H1 (cell line): ENCODE measurements at regions not wholly inside any gene's neighbourhood (a gene's known extent, or its start where the extent isn't known, plus 50 kb on each side); places are given as distances from the start of the nearest gene placed in this dataset.

ENCODE experiments used
- CTCF ChIA-PET: fragments of 300-600 bp; sonication (Branson Sonifier 250); formaldehyde crosslinking; loops from one replicate; lab custom pipeline; 2021; ENCODE audit not compliant: partially characterized antibody; lab: Charles Lee
- POLR2A ChIA-PET: fragments of 300-600 bp; sonication (Branson Sonifier 250); formaldehyde crosslinking; loops from one replicate; lab custom pipeline; 2021; ENCODE audit warnings: inconsistent platforms; ENCODE audit not compliant: partially characterized antibody; lab: Charles Lee
- DNase-seq, 2 experiments: peaks; one replicate each; pipeline versions ENCODE4 v3.0.0 to v3.0.0-alpha.2; 2010 to 2022; ENCODE audit warnings: low spot score in 2 of 2, low read depth in 1 of 2, mixed read lengths in 1 of 2
- FAIRE-seq: peaks from 2 replicates; lab custom pipeline; 2011; peaks lifted over from hg19 to GRCh38; lab: Jason Lieb, UNC
- H2AFZ ChIP-seq: 2 replicates; pipeline ENCODE4 v1.8.1; 2012; ENCODE audit warnings: low read length, inconsistent platforms
- H2AK5ac ChIP-seq: 2 replicates; pipeline ENCODE4 v1.6.1; 2013; ENCODE audit warnings: low read depth, low read length
- H2BK120ac ChIP-seq: replicated peaks from 2 replicates; pipeline ENCODE3; 2013; ENCODE audit warnings: low read depth, low read length, inconsistent platforms
- H2BK12ac ChIP-seq: 2 replicates; pipeline ENCODE4 v1.6.1; 2013; ENCODE audit warnings: low read depth, low read length
- H2BK15ac ChIP-seq: 2 replicates; pipeline ENCODE4 v1.6.1; 2013; ENCODE audit warnings: low read length
- H2BK20ac ChIP-seq: 2 replicates; pipeline ENCODE4 v1.6.1; 2013; ENCODE audit warnings: low read length
- H2BK5ac ChIP-seq: 2 replicates; pipeline ENCODE4 v1.6.1; 2013; ENCODE audit warnings: low read depth, low read length
- H3K14ac ChIP-seq: 2 replicates; pipeline ENCODE4 v1.6.1; 2013; ENCODE audit warnings: inconsistent platforms; ENCODE audit not compliant: insufficient read length
- H3K18ac ChIP-seq: 2 replicates; pipeline ENCODE4 v1.6.1; 2013; ENCODE audit warnings: low read length; ENCODE audit errors: extremely low read depth
- H3K23ac ChIP-seq: 2 replicates; pipeline ENCODE4 v1.6.1; 2013; ENCODE audit warnings: inconsistent platforms; ENCODE audit not compliant: insufficient read length
- H3K23me2 ChIP-seq: 2 replicates; pipeline ENCODE4 v1.6.1; 2013; ENCODE audit warnings: low read depth, low read length
- H3K27ac ChIP-seq: 2 replicates; pipeline ENCODE4 v1.6.1; 2011; ENCODE audit warnings: low read depth, low read length, inconsistent platforms
- H3K27me3 ChIP-seq, 4 experiments: replicated peaks in 1 of 4; 1 replicate in 1 of 4; 2 replicates in 3 of 4; pipeline versions ENCODE4 v1.6.1 to v1.8.1; 2011 to 2013; ENCODE audit warnings: low read length in 3 of 4, mild to moderate bottlenecking in 3 of 4, inconsistent platforms in 2 of 4, mixed read lengths in 2 of 4, moderate library complexity in 1 of 4; ENCODE audit not compliant: control insufficient read depth in 3 of 4, insufficient read depth in 3 of 4; ENCODE audit errors: extremely low read depth in 1 of 4
- H3K36me3 ChIP-seq, 4 experiments: 2 replicates each; pipeline versions ENCODE4 v1.6.1 to v1.8.1; 2011 to 2013; ENCODE audit warnings: mild to moderate bottlenecking in 4 of 4, low read length in 3 of 4, moderate library complexity in 2 of 4, control low read depth in 1 of 4, inconsistent platforms in 1 of 4; ENCODE audit not compliant: insufficient read depth in 4 of 4, control insufficient read depth in 2 of 4
- H3K4ac ChIP-seq: replicated peaks from 2 replicates; pipeline ENCODE3; 2013; ENCODE audit warnings: low read length, low read depth, mixed read lengths, inconsistent platforms; ENCODE audit not compliant: insufficient read length
- H3K4me1 ChIP-seq, 4 experiments: replicated peaks in 1 of 4; 1 replicate in 1 of 4; 2 replicates in 3 of 4; pipeline versions ENCODE4 v1.6.1 to v1.8.1; 2011 to 2013; ENCODE audit warnings: low read length in 3 of 4, inconsistent platforms in 2 of 4, mixed read lengths in 1 of 4; ENCODE audit not compliant: insufficient read depth in 4 of 4, control insufficient read depth in 3 of 4
- H3K4me2 ChIP-seq, 2 experiments: 2 replicates each; pipeline versions ENCODE4 v1.6.1 to v1.8.1; 2011 to 2013; ENCODE audit warnings: low read depth in 2 of 2, low read length in 2 of 2, control low read depth in 1 of 2, inconsistent platforms in 1 of 2, mild to moderate bottlenecking in 1 of 2; ENCODE audit not compliant: insufficient read depth in 1 of 2
- H3K4me3 ChIP-seq, 4 experiments: fragments of 200-600, 300-600 bp in 1 of 4; sonication (generic), shearing (Covaris generic), sonication (Bioruptor Twin) in 1 of 4; 2 replicates each; pipeline versions ENCODE4 v1.5.1 to v1.8.1; 2011 to 2016; ENCODE audit warnings: low read length in 4 of 4, low read depth in 3 of 4, control low read depth in 2 of 4, inconsistent platforms in 2 of 4, mild to moderate bottlenecking in 2 of 4, mixed read lengths in 1 of 4, moderate library complexity in 1 of 4; ENCODE audit not compliant: insufficient read depth in 2 of 4; ENCODE audit errors: extremely low read depth in 1 of 4
- H3K56ac ChIP-seq: replicated peaks from 2 replicates; pipeline ENCODE3; 2013; ENCODE audit warnings: low read depth, mild to moderate bottlenecking, mixed read lengths, low read length, inconsistent platforms; ENCODE audit not compliant: insufficient read length
- H3K79me1 ChIP-seq: 2 replicates; pipeline ENCODE4 v1.6.1; 2013; ENCODE audit warnings: low read depth, low read length, control low read depth
- H3K79me2 ChIP-seq, 2 experiments: 2 replicates each; pipeline versions ENCODE4 v1.6.1 to v1.8.1; 2012 to 2013; ENCODE audit warnings: low read length in 2 of 2, mild to moderate bottlenecking in 2 of 2, inconsistent platforms in 1 of 2; ENCODE audit not compliant: insufficient read depth in 2 of 2, control insufficient read depth in 1 of 2
- H3K9ac ChIP-seq, 4 experiments: replicated peaks in 1 of 4; 1 replicate in 1 of 4; 2 replicates in 3 of 4; pipeline versions ENCODE4 v1.6.1 to v1.8.1; 2011 to 2013; ENCODE audit warnings: low read depth in 3 of 4, low read length in 3 of 4, control low read depth in 2 of 4, mild to moderate bottlenecking in 2 of 4, moderate library complexity in 2 of 4, inconsistent platforms in 1 of 4; ENCODE audit errors: extremely low read depth in 1 of 4
- H3K9me3 ChIP-seq, 2 experiments: 2 replicates each; pipeline versions ENCODE4 v1.6.1 to v1.8.1; 2012 to 2013; ENCODE audit warnings: mild to moderate bottlenecking in 2 of 2, moderate library complexity in 2 of 2, control low read depth in 1 of 2, inconsistent platforms in 1 of 2, low read depth in 1 of 2, low read length in 1 of 2, mixed read lengths in 1 of 2; ENCODE audit not compliant: insufficient read depth in 2 of 2
- H4K20me1 ChIP-seq, 2 experiments: replicated peaks in 1 of 2; 2 replicates each; pipeline versions ENCODE3 to v1.8.1; 2011 to 2013; ENCODE audit warnings: inconsistent platforms in 2 of 2, low read length in 2 of 2, mild to moderate bottlenecking in 1 of 2; ENCODE audit not compliant: insufficient read depth in 2 of 2, control insufficient read depth in 1 of 2
- H4K5ac ChIP-seq: 2 replicates; pipeline ENCODE4 v1.6.1; 2013; ENCODE audit warnings: low read length, low read depth, mixed read lengths, inconsistent platforms; ENCODE audit not compliant: insufficient read length
- H4K8ac ChIP-seq: 2 replicates; pipeline ENCODE4 v1.8.0; 2013; ENCODE audit warnings: mild to moderate bottlenecking, moderate library complexity, low read length, inconsistent platforms; ENCODE audit not compliant: insufficient read depth; ENCODE audit errors: extremely low read depth
- H4K91ac ChIP-seq: replicated peaks from 2 replicates; pipeline ENCODE3; 2013; ENCODE audit warnings: low read length, mixed read lengths, inconsistent platforms; ENCODE audit not compliant: insufficient read length
- ATF3 ChIP-seq: IDR thresholded peaks from 2 replicates; pipeline ENCODE4 v1.6.1; 2011; ENCODE audit warnings: low read depth, mild to moderate bottlenecking, low read length; ENCODE audit not compliant: insufficient read depth
- CBX8 ChIP-seq: fragments of 300-800, 300-1000 bp; sonication (generic); IDR thresholded peaks from 2 replicates; pipeline ENCODE4 v1.7.1; 2016; ENCODE audit warnings: low read depth, low read length, borderline replicate concordance
- CHD2 ChIP-seq: IDR thresholded peaks from 2 replicates; pipeline ENCODE4 v1.6.1; 2012; ENCODE audit warnings: low read length, improper control_type of control experiment
- RNF2 ChIP-seq: fragments of 200-900, 300-1000 bp; sonication (generic); IDR thresholded peaks from 2 replicates; pipeline ENCODE4 v1.7.1; 2016; ENCODE audit warnings: borderline replicate concordance, low read depth, mild to moderate bottlenecking, antibody characterized with exemption, low read length; ENCODE audit not compliant: poor library complexity, severe bottlenecking; ENCODE audit errors: missing control alignments
- SAP30 ChIP-seq: fragments of 300-600 bp; sonication (generic); IDR thresholded peaks from 2 replicates; pipeline ENCODE4 v1.7.1; 2012; ENCODE audit warnings: low read length, moderate library complexity, mild to moderate bottlenecking, inconsistent platforms; ENCODE audit not compliant: insufficient read depth, insufficient replicate concordance
- SIN3A ChIP-seq, 2 experiments: IDR thresholded peaks in 1 of 2; conservative IDR thresholded peaks in 1 of 2; 2 replicates each; pipeline ENCODE4 v1.6.1; 2011 to 2012; ENCODE audit warnings: low read length in 2 of 2, improper control_type of control experiment in 1 of 2, low read depth in 1 of 2, mild to moderate bottlenecking in 1 of 2
- SIX5 ChIP-seq: IDR thresholded peaks from 2 replicates; pipeline ENCODE4 v1.6.1; 2011; ENCODE audit warnings: mild to moderate bottlenecking, low read depth, low read length
- SRF ChIP-seq: IDR thresholded peaks from 2 replicates; pipeline ENCODE4 v1.6.1; 2011; ENCODE audit warnings: mild to moderate bottlenecking, low read depth, low read length, moderate library complexity
- TEAD4 ChIP-seq: IDR thresholded peaks from 2 replicates; pipeline ENCODE4 v1.6.1; 2012; ENCODE audit warnings: low read depth, low read length, inconsistent platforms, mixed read lengths
- USF2 ChIP-seq: IDR thresholded peaks from 2 replicates; pipeline ENCODE4 v1.6.1; 2011; ENCODE audit warnings: low read length, improper control_type of control experiment
- WGBS, 2 experiments: shearing (Covaris generic) in 1 of 2; methylation state at CpG; one replicate each; pipeline versions ENCODE4 v1.1.6 to v1.1.7; 2013 to 2015; ENCODE audit warnings: low lambda C conversion rate in 2 of 2, mixed read lengths in 2 of 2, inconsistent platforms in 1 of 2, low coverage in 1 of 2, missing lambda C conversion rate in 1 of 2; ENCODE audit not compliant: insufficient replicate concordance in 2 of 2, insufficient coverage in 1 of 2, insufficient read length in 1 of 2; ENCODE audit errors: extremely low coverage in 1 of 2, missing lambda C conversion rate in 1 of 2; 5-methylcytosine and 5-hydroxymethylcytosine counted together

GRCh38 chr1:29447368-29447767 is 211.0 kb downstream of the PTPRU start:
- Histone ChIP-seq H3K14ac (no peak overlapping the region), H3K79me2 (no peaks in the 10 kb centered on the region), H3K9ac (no peak overlapping the region), H3K27me3 (no peaks in the 10 kb centered on the region), H3K23ac (no peak overlapping the region), H2BK120ac (no peak overlapping the region), H2BK12ac (no peak overlapping the region), H4K20me1 (no peaks in the 10 kb centered on the region), H3K27ac (no peak overlapping the region), H3K23me2 (no peaks in the 10 kb centered on the region), H3K56ac (no peak overlapping the region), H3K18ac (no peak overlapping the region), H3K36me3 (no peaks in the 10 kb centered on the region), H2BK20ac (no peak overlapping the region), H3K4ac (no peak overlapping the region), H4K5ac (no peak overlapping the region), H3K9me3 (no peaks in the 10 kb centered on the region), H2AK5ac (no peak overlapping the region), H3K4me3 (no peak overlapping the region), H4K91ac (no peak overlapping the region), H2BK15ac (no peak overlapping the region), H3K4me1 (peaks cover 0 to 15% (median 8%) of the 10 kb centered on the region in 4 experiments; a peak in 6 of 7 replicates), H2AFZ (no peak overlapping the region), H3K4me2 (no peak overlapping the region), H3K79me1 (no peaks in the 10 kb centered on the region), H2BK5ac (no peak overlapping the region), H4K8ac (no peak overlapping the region)
- 97% methylated on average over 3 of the region's 3 CpGs; no CpG with 5 or more reads in 1 of the 2 experiments for WGBS, 2 experiments
- CTCF ChIA-PET = interaction anchor here (0.6 to 2.7 kb wide), 5 partner anchors 19 to 115 kb away, joined by 3 to 12 read pairs (median 4); no protein-coding TSS in a partner anchor
- FAIRE-seq (no peak), DNase-seq (no peak)
- POLR2A ChIA-PET = no interaction called here
- TF ChIP-seq SRF = no peak
- TF ChIP-seq SIN3A (conservative IDR thresholded peaks at IDR 0.05 in 1 of 2, IDR thresholded peaks at IDR 0.05 in 1 of 2; ENCODE audit: low read depth in 1 of 2, low read length in 2 of 2) = no peak
- TF ChIP-seq TEAD4 = no peak
- no peak for TF ChIP-seq CBX8
- TF ChIP-seq SAP30 = no peak
- no peak for TF ChIP-seq USF2
- no peak for TF ChIP-seq RNF2
- TF ChIP-seq ATF3 = no peak
- TF ChIP-seq CHD2 = no peak
- TF ChIP-seq SIX5 = no peak
